ENCODE measurements at regions not wholly inside any gene's neighbourhood (a gene's known extent, or its start where the extent isn't known, plus 50 kb on each side); places are given as distances from the start of the nearest gene placed in this dataset.
"Not testable (repeated sequence)": the region's sequence is repeated elsewhere in the genome, so short reads cannot be mapped to it uniquely, and the experiment has no call there.

GRCh38 chr16:14002416-14002990, 68.6 kb upstream of the MRTFB start:
- no peak for DNase-seq (ENCODE audit: low read depth, low spot score)
- in situ Hi-C loops (cut with HindIII; ENCODE audit: low pct_unique_long_range_greater_than_20kb, low sequenced_read_pairs) = no loop called here

DNA sequence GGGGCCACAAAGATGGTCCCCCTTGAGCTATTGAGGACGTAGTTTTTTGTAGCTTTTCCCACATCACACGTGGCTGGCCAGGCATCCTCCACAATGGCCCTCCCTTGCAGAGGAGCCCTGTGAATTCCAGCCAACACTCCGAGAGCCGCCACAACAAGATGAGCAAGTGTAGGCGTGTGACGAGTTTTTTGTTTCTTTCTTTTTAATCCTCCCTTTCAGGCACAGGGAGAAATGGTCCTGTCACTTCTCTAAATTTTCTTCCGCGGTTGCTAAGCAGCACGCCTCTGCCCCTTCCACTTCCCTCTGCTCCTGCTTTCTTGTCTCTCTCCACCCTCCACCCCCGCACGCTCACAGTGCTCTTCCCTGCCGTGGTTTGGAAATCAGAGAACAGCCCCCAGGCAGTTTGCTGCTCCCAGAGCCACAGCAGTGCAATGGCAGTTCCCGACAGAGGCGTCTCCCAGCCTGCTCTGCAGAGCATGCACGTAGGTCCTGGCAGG, 68.0 kb upstream of the MRTFB start:
- in situ Hi-C loops (cut with HindIII; ENCODE audit: low pct_unique_long_range_greater_than_20kb, low sequenced_read_pairs) = no loop called here
- peak; percentile 47 for DNase-seq (ENCODE audit: low read depth, low spot score)

DNA sequence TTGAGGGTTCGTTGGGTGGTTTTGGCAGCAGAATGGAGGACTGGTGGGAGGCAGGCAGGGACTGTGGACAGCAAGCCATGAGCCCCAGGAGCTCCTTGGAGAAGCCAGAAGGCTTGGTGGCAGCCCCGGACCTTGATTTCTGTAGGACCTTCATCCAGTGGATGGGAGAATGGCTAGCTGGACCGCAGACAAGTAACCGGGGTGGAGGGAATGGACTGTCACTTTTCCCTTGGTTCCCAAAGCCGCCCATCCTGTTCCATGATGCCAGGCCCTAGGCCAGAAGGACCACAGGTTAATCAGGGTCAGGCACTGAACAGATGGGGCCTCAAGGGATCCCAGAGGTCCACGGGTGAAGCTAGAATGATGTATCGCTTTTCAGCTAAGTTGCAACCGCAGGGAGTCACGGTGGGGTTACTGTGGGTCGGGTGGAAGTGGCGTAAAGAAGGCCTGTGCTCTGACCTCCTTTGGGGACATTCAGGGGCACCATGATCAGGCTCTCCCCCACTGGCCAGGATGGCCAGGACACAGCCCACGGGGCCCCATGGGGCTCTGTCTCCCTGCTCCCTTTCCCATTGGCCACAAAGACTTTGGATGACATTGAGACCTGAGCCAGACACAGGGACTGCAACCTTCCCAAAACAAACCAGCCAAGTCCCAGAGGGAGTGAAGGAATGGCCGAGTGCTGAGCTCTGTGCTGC, 66.9 kb upstream of the MRTFB start:
- in situ Hi-C loops (cut with HindIII; ENCODE audit: low pct_unique_long_range_greater_than_20kb, low sequenced_read_pairs) = no loop called here
- no peak for DNase-seq (ENCODE audit: low read depth, low spot score)

DNA sequence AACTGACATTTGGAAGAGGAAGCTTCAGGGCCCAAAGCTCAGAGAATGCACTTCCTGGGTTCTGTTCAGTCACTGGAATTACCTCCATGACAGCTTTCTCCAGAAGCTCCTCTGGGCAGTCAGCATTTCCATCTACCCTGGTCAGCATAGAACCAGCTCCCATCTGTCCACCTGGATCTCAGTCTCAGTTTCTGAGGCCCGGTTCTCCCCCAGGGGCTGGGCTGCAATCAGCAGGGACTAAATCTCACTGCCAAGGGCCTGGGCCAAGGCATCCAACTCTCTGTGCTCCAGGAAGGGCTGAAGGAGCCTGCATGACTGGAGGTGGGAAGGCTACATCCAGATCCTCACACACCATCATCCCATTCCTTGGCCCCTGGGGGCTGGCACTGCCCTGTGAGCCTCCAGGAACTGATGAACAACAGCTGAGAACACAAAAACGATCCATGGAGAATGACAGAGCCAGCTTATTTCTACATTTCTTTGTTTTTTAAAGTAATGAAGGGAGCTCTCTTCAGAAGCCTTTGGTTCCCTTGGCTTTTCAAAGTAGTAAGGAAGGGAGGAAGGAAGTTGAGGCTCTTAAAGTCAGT, 66.3 kb upstream of the MRTFB start:
- in situ Hi-C loops (cut with HindIII; ENCODE audit: low pct_unique_long_range_greater_than_20kb, low sequenced_read_pairs) = no loop called here
- DNase-seq (ENCODE audit: low read depth, low spot score) = no peak

DNA sequence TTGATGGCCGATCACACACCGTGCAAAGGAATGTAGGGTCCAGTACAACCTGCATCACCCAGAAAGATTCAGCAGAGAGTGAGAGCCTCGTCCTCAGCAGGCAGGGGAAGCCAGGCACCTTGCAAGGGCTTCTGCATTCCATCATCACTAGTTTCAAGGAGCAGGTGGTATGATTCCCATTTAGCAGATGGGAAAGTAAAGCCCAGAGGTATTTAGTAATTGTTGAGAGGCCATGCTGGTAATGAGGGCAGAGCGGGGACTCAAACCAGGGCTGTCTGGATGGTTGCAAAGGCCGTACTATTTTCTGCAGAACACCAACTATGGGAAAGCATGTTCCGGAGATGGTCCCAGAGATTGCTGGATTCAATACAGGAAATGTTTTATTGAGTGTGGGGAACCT, 65.8 kb upstream of the MRTFB start:
- DNase-seq (ENCODE audit: low read depth, low spot score) = no peak
- in situ Hi-C loops (cut with HindIII; ENCODE audit: low pct_unique_long_range_greater_than_20kb, low sequenced_read_pairs) = no loop called here

DNA sequence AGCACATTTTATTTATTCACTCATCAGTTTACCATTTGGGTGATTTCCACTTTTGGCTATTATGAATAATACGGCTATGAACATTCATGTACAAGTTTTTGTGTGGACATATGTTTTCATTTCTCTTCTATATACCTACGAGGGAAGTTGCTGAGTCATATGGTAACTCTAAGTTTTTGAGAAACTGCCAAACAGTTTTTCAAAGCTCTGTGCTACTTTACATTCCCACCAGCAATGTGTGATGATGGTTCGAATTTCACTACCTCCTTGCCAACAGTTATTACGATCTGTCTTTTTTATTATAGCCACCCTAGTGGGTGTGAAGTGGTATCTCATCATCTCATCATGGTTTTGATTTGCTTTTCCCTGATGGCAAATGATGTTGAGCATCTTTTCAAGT, 63.7 kb upstream of the MRTFB start:
- no peak for DNase-seq (ENCODE audit: low read depth, low spot score)
- in situ Hi-C loops (cut with HindIII; ENCODE audit: low pct_unique_long_range_greater_than_20kb, low sequenced_read_pairs) = no loop called here

- in situ Hi-C loops (cut with HindIII; ENCODE audit: low pct_unique_long_range_greater_than_20kb, low sequenced_read_pairs) = no loop called here
- no peak for DNase-seq (ENCODE audit: low read depth, low spot score)
Measured at GRCh38 chr16:14011001-14011400, 60.1 kb upstream of the MRTFB start.

DNA sequence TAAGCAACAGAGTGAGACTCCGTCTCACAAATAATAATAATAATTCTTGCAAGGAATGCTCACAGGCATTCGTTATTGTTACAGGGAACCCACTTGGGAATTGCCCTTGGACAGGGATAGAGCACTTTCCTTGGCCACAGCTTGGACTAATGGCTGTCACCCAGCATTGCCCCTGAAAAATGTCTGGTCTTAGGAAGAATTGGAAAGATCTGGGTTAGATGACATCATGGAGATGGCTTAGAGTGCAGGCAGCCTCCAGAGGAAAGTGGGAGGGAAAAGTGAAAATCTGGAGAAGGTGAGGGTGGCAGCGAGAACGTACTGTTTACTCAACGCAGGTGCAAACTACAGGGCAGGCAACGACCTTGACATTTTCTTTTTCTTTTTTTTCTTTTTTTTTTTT, 59.3 kb upstream of the MRTFB start:
- in situ Hi-C loops (cut with HindIII; ENCODE audit: low pct_unique_long_range_greater_than_20kb, low sequenced_read_pairs) = no loop called here
- no peak for DNase-seq (ENCODE audit: low read depth, low spot score)

DNA sequence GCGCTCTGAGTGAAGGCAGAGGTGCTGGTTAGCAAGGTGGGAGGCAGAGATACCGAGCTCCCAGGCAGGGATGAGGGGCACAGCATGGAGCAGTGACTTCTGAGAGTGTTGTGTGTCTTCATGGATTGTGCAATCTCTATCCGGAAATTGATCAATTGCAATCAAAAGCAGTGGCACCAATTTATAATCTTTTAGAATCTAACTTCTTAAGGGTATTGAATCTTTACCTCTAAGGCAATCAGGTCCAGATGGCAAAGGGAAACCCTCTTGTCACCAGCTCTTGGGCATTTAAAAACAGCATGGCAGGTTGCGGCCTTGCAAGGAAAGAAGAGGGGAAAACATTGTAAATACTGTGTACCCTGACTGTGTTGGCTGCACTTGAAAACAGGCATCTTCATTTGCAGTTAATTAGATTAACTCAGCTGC, 58.0 kb upstream of the MRTFB start:
- in situ Hi-C loops (cut with HindIII; ENCODE audit: low pct_unique_long_range_greater_than_20kb, low sequenced_read_pairs) = no loop called here
- DNase-seq (ENCODE audit: low read depth, low spot score) = no peak

DNA sequence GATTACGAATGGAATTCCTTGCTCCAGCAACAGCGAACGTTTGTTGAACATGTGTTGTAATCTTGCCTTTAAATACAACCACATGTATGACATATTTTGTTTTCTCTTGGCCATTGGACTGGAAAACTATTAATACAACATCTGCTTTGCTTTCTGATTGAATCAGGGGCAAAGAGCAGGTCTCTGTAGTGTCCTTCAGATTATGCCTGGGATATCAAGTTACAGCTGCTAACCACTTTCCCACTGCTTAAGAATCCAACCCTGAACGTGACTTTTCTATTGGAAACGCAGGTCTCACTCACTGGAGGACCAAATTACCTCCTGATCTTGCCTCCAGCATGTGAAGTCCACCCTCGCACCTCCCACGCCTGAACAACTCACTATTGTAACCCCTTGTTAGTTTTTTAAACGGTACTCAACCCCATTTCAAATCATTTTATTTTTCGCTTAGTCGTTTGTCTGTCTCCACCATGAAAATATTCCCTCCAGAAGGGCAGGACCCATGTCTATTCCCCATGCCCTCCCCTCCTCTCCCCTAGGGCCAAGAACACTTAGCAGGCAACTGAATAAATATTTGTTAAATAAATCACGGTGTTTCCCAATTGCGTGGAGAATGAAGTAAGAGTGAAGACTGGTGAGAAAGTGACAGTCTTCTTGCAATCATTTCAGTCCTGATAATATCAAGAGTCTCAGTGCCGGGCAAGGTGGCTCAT, 57.4 kb upstream of the MRTFB start:
- no peak for DNase-seq (ENCODE audit: low read depth, low spot score)
- in situ Hi-C loops (cut with HindIII; ENCODE audit: low pct_unique_long_range_greater_than_20kb, low sequenced_read_pairs) = no loop called here

- in situ Hi-C loops (cut with HindIII; ENCODE audit: low pct_unique_long_range_greater_than_20kb, low sequenced_read_pairs) = no loop called here
- no peak for DNase-seq (ENCODE audit: low read depth, low spot score)
Measured at GRCh38 chr16:14014284-14014625, 56.9 kb upstream of the MRTFB start.

- no peak for DNase-seq (ENCODE audit: low read depth, low spot score)
- in situ Hi-C loops (cut with HindIII; ENCODE audit: low pct_unique_long_range_greater_than_20kb, low sequenced_read_pairs) = no loop called here
Measured at GRCh38 chr16:14015033-14015432, 56.1 kb upstream of the MRTFB start.

GRCh38 chr16:14015461-14015860, 55.7 kb upstream of the MRTFB start:
- in situ Hi-C loops (cut with HindIII; ENCODE audit: low pct_unique_long_range_greater_than_20kb, low sequenced_read_pairs) = no loop called here
- no peak for DNase-seq (ENCODE audit: low read depth, low spot score)

DNA sequence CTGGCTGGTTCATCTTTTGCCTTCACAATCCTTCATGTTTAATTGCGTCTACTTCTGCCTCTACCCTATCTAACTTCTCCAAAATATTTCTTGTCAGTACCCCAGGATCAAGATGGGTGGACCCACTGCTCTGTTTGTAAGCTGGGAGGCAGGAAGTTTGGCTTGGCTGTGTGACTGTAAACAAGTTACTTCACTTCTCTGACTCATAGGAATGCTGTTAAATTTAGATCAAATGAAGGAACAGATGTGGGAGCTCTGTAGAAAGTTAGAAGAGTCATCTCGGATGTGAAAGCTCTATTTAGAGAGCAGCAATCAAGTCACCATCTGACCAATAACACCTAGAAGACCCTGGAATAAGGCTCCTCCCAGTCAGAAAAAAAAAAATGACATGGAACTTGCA, 55.2 kb upstream of the MRTFB start:
- DNase-seq (ENCODE audit: low read depth, low spot score) = no peak
- in situ Hi-C loops (cut with HindIII; ENCODE audit: low pct_unique_long_range_greater_than_20kb, low sequenced_read_pairs) = no loop called here

DNA sequence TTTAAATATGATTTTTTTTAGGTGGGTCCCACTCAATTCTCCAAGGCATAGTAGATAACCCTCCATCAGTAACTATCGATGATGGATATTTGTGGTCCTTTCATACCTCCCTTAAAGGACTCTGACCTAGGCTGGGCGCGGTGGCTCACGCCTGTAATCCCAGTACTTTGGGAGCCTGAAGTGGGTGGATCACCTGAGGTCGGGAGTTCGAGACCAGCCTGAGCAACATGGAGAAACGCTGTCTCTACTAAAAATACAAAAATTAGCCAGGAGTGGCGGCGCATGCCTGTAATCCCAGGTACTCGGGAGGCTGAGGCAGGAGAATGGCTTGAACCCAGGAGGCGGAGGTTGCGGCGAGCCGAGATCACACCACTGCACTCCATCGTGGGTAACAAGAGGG, 54.8 kb upstream of the MRTFB start:
- DNase-seq (ENCODE audit: low read depth, low spot score); in situ Hi-C loops (cut with HindIII; ENCODE audit: low pct_unique_long_range_greater_than_20kb, low sequenced_read_pairs): not testable (repeated sequence)

DNA sequence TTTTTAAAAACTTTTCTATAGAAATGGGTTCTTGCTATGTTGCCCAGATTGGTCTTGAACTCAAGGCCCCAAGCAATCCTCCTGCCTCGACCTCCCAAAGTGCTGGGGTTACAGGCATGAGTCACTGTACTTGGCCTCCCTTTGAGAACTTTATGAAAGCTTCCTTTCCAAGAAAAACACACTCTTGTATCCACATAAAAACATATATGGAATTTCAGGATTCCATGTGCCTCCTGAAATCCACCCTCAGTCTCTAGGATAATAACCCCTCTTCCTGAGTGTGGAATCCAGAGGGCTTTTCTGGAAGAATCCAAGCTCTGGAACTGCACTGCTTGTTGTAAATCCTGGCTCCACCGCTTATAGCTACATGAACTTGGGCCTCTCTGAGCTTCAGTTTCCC, 53.2 kb upstream of the MRTFB start:
- in situ Hi-C loops (cut with HindIII; ENCODE audit: low pct_unique_long_range_greater_than_20kb, low sequenced_read_pairs) = no loop called here
- DNase-seq (ENCODE audit: low read depth, low spot score) = no peak

DNA sequence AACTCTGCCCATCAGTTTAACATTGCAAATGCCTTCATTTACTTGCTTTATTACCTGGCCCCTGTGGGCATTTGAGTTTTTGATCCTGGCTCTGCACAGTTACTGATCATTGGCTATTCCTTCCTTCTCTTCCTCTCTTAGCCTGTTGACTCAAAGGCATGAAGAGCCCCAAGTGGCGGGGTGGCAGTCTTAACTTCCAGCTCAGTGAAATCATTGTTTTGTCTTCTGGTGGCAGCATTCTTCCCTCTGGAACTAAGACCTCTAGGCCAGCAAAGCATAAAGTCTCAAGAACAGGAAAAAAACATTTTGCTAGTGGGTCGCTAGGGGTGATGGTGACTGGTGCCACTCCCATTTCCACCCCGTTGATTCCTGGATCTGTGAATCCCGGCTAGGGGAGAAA, 52.3 kb upstream of the MRTFB start:
- in situ Hi-C loops (cut with HindIII; ENCODE audit: low pct_unique_long_range_greater_than_20kb, low sequenced_read_pairs) = no loop called here
- no peak for DNase-seq (ENCODE audit: low read depth, low spot score)

- no peak for DNase-seq (ENCODE audit: low read depth, low spot score)
- in situ Hi-C loops (cut with HindIII; ENCODE audit: low pct_unique_long_range_greater_than_20kb, low sequenced_read_pairs) = no loop called here
Measured at GRCh38 chr16:14020141-14020540, 51.0 kb upstream of the MRTFB start.

Data from SK-MEL-5 (cell line).